Brain pericyte (primary cell): ENCODE measurements at regions not wholly inside any gene's neighbourhood (a gene's known extent, or its start where the extent isn't known, plus 50 kb on each side); places are given as distances from the start of the nearest gene placed in this dataset.
A peak's percentile ranks its signal among the peaks of the same experiment; 100 is the strongest.
"Not testable (repeated sequence)": the region's sequence is repeated elsewhere in the genome, so short reads cannot be mapped to it uniquely, and the experiment has no call there.

Source experiments
- DNase-seq: peaks from one replicate; pipeline ENCODE4 v3.0.0-alpha.2; 2012; ENCODE audit warnings: low read depth, low spot score

- not testable (repeated sequence) for DNase-seq
Measured at GRCh38 chrX:73961867-73962266, 109.4 kb upstream of the XIST start.

- DNase-seq, result no peak
Measured at GRCh38 chrX:73944563-73944908, 92.0 kb upstream of the XIST start.

- peak; percentile 51 for DNase-seq
Measured at GRCh38 chrX:73943693-73944562, 91.4 kb upstream of the XIST start.

- no peak for DNase-seq
Measured at GRCh38 chrX:73940893-73941470, 88.5 kb upstream of the XIST start.

- not testable (repeated sequence) for DNase-seq
Measured at GRCh38 chrX:73937843-73938242, 85.3 kb upstream of the XIST start.

GRCh38 chrX:73932522-73932921 is 80.0 kb upstream of the XIST start:
- DNase-seq, result no peak

- no peak for DNase-seq
Measured at GRCh38 chrX:73930300-73930699, 77.8 kb upstream of the XIST start.

- DNase-seq, result no peak
Measured at GRCh38 chrX:73922856-73923455, 70.4 kb upstream of the XIST start.

- DNase-seq, result no peak
Measured at GRCh38 chrX:73916931-73917667, 64.6 kb upstream of the XIST start.

- no peak for DNase-seq
Measured at GRCh38 chrX:73916489-73916888, 64.0 kb upstream of the XIST start.

GRCh38 chrX:73914792-73915191 is 62.3 kb upstream of the XIST start:
- not testable (repeated sequence) for DNase-seq

- DNase-seq, result peak; percentile 6
Measured at GRCh38 chrX:73913580-73913979, 61.1 kb upstream of the XIST start.

- not testable (repeated sequence) for DNase-seq
Measured at GRCh38 chrX:73911946-73912345, 59.4 kb upstream of the XIST start.

- DNase-seq, result not testable (repeated sequence)
Measured at GRCh38 chrX:73905749-73906374, 53.3 kb upstream of the XIST start.

GRCh38 chrX:73903941-73904340 is 51.4 kb upstream of the XIST start:
- no peak for DNase-seq
